ENCODE measurements at regions not wholly inside any gene's neighbourhood (a gene's known extent, or its start where the extent isn't known, plus 50 kb on each side); places are given as distances from the start of the nearest gene placed in this dataset.
"Not testable (repeated sequence)": the region's sequence is repeated elsewhere in the genome, so short reads cannot be mapped to it uniquely, and the experiment has no call there.

DNA sequence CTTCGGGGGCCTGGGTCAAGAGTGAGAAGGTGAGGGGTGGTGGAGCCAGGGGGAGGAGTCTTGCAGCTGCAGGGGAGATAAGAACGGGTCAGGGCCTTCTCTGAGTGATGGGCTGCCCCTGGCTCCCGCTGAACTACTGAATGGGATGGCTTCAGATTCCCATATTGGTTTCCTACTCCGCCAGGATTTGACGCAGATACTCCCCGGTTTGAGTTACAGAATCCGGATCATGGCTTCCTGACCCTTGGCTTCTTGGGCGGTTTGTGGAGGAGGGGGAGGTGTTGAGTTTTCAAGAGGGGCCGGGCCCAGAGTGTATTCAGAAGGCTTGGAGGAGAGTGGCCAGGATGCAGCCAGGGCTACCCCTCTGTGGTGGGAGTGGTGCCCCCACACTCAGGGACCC, 119.9 kb upstream of the ATP2B2 start:
- no peak for DNase-seq (ENCODE audit: low read depth)

DNA sequence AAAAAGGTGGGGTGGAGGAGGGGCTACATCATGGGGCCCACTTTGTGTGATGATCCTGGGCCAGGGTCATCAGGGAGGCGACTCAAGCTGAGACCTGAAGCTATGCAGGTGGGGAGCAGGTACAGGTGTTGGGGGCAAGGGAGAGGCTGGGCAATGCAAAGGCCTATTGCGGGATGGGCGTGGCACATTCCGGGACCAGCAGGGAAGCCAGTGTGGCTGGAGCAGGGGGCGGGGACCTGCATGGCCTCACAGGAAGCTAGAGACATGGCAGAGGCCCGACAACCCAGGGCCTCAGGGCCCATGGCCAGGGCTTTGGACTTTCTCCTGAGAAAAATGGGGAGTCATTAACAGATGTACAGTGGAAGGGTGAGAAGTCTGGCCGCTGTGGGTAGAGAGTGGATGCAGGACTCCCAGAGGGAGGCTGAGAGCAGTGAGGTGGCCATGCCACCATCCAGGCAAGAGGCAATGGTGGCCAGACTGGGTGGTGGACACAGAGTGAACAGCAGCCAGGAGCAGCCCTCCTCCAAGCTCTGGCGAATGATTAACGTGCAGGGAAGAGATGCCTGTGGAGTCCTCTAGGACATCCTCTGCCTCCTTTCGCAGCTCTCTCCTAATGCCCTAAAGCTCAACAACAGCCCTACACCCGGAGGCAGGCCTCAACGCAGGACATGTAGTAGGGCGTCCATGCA, 122.6 kb upstream of the ATP2B2 start:
- DNase-seq (ENCODE audit: low read depth) = no peak

DNA sequence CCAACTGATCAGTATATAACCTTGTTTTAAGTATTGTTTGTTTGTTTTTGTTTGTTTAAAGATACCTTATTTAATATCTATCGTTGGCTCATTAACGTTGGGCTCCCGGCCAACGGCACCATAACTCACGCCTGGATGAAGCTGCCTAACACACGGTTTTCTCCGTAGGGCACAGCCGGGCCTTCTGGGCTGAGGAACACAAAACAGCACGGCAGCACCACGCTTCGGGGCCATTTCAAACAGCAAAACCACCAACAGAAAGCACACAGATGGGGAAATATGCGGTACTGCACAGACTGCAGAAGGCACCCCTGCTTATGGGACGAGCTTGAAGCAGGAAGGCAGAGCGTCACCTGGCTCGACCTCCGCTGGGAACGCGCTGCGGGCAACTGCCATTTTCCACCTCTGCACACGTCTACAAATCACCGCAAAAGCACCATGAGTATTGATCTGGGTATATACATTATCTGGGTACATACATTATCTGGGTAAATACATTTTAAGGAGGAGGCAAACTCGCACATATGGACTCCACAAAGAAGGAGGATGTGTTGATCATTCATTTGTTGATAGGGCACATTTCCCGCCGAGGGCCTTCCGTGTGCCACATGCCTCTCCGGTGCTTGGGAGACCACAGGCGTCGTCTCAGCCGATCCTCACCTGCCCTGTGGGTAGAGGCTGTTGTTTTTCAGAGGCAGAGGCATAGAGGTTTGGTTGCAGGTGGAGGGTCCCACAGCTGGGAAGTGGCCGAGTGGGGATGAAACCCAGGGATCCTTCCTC, 123.7 kb upstream of the ATP2B2 start:
- DNase-seq (ENCODE audit: low read depth) = no peak

DNA sequence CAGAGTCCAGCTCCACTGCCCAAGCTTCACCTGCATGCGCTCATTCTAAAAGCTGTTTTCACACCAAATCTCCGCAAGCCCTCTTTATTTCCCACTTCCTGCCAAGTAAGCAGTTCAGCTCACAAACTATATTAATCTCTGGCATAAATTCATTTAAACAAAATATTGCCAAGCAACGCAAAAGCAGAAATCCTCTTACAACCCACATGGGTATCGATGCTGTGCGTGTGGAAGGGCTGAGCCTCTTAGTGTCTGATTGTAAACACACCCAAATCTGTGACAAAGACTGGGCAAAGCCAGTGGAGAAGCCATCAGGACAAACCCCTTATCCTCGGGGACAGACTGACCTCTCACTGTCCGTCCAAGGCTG, 124.3 kb upstream of the ATP2B2 start:
- DNase-seq (ENCODE audit: low read depth) = no peak

DNA sequence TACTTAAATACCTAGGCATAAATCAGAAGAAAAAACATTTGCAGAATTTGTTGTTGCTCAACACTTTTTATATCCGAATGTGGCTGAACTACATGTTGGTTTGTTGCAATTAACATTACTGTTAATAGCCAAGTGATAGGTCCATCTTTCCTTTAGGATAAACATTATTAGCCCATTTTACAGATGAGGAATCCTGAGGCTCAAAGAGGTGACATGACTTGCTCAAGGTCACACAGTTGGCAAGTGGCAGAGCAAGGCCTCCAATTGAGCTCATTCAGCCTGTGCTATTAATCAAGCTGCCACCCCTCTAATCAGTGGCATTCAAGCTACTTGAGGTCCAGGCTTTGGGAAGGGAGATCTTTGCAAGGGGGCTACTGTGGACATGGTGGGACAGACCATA, 125.8 kb upstream of the ATP2B2 start:
- no peak for DNase-seq (ENCODE audit: low read depth)

GRCh38 chr3:10632125-10632524, 126.7 kb upstream of the ATP2B2 start:
- no peak for DNase-seq (ENCODE audit: low read depth)

DNA sequence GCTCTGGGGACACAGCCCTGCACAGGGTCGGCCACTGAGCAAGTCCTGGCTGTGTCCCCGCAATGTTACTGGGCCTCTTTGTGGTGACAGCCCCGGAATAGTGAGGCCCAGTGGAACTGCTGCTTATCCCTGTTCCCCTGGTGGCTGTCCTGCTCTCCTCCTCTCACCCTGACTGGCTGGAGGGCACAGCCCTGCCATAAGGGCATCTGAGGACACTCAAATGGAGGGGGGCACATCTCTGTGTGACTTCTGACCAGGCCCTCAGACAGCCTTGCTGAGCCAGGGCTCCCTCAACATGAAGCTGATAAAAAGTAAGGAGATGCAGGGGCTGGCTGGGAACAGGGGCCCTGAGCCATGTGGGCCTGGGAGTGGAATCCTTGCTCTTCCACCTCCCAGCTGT, 127.4 kb upstream of the ATP2B2 start:
- DNase-seq (ENCODE audit: low read depth) = no peak

DNA sequence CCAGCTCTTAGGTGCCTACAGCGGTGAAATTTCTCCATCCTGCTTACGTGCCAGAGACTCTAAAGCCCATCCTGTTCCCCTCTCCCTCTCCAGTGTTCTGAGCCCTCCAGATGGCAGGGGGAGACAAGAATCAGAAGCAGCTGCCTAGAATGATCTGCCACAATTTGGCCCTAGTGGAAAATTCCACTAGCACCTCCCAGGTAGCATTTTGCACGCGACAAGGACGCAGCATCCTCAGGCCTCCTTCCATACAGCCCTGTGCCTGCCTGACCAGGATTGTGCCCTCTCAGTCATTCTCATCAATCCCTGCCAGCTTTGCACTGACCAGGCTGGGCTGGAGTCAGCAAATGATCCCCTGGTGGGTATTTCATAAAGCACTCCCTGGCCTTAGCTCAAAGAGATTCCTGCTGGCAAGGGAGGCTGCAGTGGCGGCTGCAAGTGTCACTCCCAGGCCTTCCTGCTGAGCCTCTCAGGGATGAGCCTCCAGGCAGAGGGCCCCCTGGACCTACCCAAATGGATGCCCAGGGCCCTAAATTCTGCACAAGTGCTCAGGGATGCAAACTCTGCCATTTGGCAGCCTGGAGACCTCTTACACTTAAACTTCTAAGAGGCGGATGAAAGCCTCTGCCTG, 130.2 kb upstream of the ATP2B2 start:
- no peak for DNase-seq (ENCODE audit: low read depth)

- DNase-seq (ENCODE audit: low read depth) = no peak
Observed at GRCh38 chr3:10637342-10637741, 132.0 kb upstream of the ATP2B2 start.

- no peak for DNase-seq (ENCODE audit: low read depth)
Observed at GRCh38 chr3:10638466-10638865, 133.1 kb upstream of the ATP2B2 start.

DNA sequence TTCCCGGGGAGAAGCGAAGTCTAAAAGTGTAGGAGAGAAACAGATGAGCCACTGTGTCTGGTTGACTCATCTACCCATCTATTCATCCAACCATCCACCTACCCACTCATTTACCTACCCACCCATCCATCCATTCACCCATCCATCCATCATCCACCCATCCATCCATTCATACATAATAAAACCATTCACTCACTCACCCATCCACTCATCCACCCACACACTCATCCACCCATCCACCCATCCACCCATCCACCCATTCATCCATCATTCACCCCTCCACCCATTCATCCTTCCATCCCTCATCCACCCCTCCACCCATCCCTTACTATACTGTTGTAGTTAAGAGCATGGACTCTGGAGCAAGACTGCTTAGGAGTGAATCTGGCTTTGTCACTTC, 136.4 kb upstream of the ATP2B2 start:
- no peak for DNase-seq (ENCODE audit: low read depth)

DNA sequence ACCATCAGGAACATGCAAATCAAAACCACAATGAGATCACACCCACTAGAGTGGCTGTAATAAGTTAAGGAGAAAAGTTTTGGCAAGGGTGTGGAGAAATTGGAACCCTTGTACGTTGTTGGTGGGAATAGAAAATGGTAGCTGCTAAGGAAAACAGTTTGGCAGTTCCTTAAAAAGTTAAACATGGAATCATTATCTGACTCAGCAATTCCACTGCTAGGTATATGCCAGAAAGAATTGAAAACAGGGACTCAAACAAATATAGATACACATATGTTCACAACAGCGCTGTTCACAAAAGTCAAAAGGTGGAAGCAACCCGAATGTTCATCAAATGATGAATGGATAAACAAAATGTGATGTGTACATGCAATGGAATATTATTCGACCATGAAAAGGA, 138.8 kb upstream of the ATP2B2 start:
- no peak for DNase-seq (ENCODE audit: low read depth)

- no peak for DNase-seq (ENCODE audit: low read depth)
Observed at GRCh38 chr3:10645800-10646199, 140.4 kb upstream of the ATP2B2 start.

DNA sequence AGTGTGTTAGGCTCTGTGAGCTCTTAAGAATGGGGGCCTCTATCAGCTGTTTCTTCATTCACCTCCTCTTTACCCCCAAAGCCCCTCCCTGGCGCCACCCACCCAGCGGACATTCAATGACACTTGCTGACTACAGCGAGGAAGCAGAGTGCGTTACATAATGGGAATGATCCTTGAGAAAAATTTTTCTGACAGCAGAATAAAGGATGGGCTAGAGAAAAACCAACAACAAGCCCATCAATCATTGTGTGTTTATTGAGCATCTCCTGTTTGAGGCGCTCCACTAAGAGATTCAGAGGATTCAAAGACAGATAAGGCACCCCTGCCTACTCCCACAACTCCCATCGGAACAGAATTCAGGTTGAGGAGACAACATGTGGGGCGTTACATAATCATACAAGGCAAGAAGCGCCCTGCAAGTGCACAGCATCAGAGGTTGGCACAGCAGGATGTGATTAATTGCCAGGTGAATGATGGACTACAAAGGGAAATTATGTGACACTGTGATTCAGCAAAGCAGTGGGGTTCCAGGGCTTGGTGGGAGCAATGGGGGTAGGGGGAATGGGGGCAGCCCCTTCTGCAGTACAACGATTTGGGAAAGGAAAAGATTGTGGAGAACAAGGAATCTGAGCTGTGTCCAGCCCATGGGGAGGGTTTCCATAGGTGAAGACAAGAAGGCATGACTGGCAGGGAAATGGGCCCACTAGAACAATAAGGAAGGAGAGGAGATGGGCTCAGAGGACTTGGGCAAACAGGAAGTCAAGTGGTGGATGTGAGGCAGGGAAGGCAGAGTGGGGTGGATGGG, 141.3 kb upstream of the ATP2B2 start:
- DNase-seq (ENCODE audit: low read depth) = no peak

DNA sequence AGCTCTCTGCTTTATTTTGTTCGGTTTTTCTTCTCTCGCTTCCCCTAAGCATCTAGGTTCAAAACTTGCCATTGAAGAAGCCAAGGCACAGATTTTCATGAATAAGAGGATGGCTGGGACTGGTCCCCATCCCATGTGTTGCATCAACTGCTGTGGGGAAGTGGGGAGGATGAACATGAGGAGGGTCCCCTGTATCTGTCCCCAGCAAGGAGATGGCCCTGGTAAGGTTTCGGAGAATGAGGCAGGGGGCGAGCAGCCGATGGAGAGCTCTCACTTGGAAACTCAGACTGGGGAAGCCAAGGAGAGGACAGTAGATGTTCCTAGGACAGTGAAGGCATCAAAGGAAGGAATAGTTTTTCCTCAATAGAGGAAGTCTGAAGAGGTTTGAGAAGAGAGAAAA, 142.0 kb upstream of the ATP2B2 start:
- DNase-seq (ENCODE audit: low read depth) = no peak

DNA sequence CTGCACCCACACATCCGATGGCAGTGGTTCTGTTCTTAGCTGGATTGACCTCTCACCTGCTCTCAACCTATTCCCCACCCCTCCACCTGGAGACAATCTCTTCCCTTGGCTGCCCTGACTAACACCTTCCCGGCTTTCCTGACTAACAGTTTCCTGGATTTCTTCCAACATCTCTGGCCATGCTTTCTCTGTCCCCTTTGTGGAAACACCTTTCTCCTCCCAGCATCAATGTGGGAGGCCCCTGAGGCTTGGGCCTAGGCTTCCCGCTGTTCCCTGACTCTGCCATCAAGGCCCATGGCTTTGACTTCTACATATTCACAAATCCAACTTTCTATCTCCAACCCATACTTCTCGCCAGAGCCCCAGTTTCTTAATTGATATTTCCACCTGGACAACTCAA, 142.8 kb upstream of the ATP2B2 start:
- DNase-seq (ENCODE audit: low read depth) = no peak

GRCh38 chr3:10649463-10649862, 144.1 kb upstream of the ATP2B2 start:
- DNase-seq (ENCODE audit: low read depth) = not testable (repeated sequence)

GRCh38 chr3:10651506-10651905, 146.1 kb upstream of the ATP2B2 start:
- DNase-seq (ENCODE audit: low read depth) = no peak

GRCh38 chr3:10653241-10653640, 147.9 kb upstream of the ATP2B2 start:
- no peak for DNase-seq (ENCODE audit: low read depth)

DNA sequence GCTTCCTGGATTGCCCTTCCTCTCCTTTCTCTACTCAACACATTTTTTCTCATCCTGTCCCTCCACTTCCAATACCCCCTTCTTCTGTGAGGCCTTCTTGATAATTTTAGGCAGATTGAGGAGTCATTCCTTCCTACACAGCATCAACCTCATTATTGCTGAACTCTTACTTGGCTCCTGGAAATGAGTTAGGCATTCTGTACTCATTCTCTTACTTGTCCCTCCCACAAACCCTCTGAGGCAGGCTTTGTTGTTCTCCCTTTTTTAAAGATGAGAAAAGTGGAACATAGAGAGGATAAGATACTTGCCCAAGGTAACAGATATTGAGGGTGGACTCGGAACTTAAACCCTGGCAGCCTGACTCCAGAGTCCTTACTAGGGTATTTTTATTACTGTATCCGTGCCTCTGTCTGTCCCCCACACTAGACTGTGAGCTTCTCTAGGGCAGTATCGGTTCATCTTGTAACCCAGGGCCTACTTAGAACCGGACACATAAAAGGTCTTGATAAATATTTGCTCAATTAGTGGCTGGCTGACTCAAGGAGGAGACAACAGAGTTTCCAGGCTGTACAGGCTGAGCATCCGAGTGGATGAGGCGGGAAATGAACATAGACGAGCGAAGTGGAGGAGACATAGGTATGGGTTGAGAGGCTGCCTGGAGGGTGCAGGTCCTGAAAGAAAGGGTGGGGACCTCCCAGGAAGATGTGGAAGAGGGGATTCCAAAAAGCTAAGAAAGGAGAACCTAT, 148.7 kb upstream of the ATP2B2 start:
- no peak for DNase-seq (ENCODE audit: low read depth)

DNA sequence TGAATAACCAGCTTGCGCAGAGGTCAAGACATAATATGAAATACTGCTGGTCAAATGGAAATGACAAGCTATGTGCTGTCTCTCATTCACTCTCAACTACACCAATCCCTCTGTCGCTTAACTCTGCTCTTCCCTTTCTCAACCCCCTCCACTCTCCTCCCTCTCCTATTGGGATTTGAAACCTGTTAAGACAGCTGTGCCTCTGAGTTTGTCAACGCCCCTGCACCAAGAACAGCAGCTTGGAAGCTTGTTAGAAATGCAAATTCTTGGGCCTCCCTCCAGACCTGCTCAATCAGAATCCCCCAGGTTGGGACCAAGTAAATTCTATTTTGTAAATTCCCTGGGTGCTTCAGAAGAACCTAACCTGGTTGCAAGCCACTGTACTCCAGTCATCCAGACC, 149.7 kb upstream of the ATP2B2 start:
- DNase-seq (ENCODE audit: low read depth) = no peak

- not testable (repeated sequence) for DNase-seq (ENCODE audit: low read depth)
Observed at GRCh38 chr3:10657339-10657738, 152.0 kb upstream of the ATP2B2 start.

Measured in fibroblast of gingiva (primary cell).